T47D (cell line): ENCODE measurements at regions not wholly inside any gene's neighbourhood (a gene's known extent, or its start where the extent isn't known, plus 50 kb on each side); places are given as distances from the start of the nearest gene placed in this dataset.
"Not testable (repeated sequence)": the region's sequence is repeated elsewhere in the genome, so short reads cannot be mapped to it uniquely, and the experiment has no call there.

Source experiments
- DNase-seq, 2 experiments: peaks; one replicate each; pipeline versions ENCODE4 v3.0.0 to v3.0.0-alpha.2; 2011 to 2012; ENCODE audit warnings: low read depth in 1 of 2, low spot score in 1 of 2
- JUND ChIP-seq: IDR thresholded peaks from 2 replicates; pipeline ENCODE4 v1.6.1; 2012; ENCODE audit warnings: low read depth
- in situ Hi-C: cut with HindIII; loops from 2 replicates; pipeline ENCODE4 v1.10.0; 2016; ENCODE audit warnings: low sequenced_read_pairs, low pct_unique_long_range_greater_than_20kb

GRCh38 chr11:29645373-29645772 is 371.5 kb downstream of the KCNA4 start:
- TF ChIP-seq JUND, result no peak
- in situ Hi-C loops, result no loop called here
- DNase-seq, result no peak

- in situ Hi-C loops, result no loop called here
- no peak for TF ChIP-seq JUND
- no peak for DNase-seq
These were observed 375.6 kb downstream of the KCNA4 start for GRCh38 chr11:29641201-29641600.

DNA sequence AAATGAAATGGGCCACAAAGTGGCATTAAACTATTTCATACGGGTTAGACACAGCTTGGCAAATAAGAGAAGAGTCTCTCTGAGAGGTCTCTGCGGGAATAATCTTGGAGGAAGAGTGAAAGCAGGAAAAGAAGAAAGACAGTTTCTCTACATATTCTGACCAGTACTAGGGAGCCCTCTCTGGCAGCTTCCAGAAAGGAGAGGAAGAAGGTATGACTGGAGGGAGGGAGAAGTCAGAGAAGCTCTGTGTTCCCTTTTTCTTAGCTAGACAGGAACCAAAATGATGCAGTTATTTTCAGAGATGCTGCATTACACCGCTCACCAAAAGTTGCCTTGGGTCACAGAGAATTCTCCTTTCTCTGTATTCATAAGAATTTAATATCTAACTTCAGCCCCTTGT is 382.1 kb downstream of the KCNA4 start:
- no peak for TF ChIP-seq JUND
- no peak for DNase-seq
- in situ Hi-C loops, result no loop called here

- DNase-seq, result no peak
- in situ Hi-C loops, result no loop called here
- no peak for TF ChIP-seq JUND
These were observed 382.6 kb downstream of the KCNA4 start for GRCh38 chr11:29634244-29634643.

GRCh38 chr11:29629286-29629685 is 387.5 kb downstream of the KCNA4 start:
- in situ Hi-C loops, result no loop called here
- DNase-seq, result no peak
- TF ChIP-seq JUND, result no peak

- DNase-seq, result no peak
- no peak for TF ChIP-seq JUND
- in situ Hi-C loops, result no loop called here
These were observed 388.2 kb downstream of the KCNA4 start for GRCh38 chr11:29628609-29629008.

DNA sequence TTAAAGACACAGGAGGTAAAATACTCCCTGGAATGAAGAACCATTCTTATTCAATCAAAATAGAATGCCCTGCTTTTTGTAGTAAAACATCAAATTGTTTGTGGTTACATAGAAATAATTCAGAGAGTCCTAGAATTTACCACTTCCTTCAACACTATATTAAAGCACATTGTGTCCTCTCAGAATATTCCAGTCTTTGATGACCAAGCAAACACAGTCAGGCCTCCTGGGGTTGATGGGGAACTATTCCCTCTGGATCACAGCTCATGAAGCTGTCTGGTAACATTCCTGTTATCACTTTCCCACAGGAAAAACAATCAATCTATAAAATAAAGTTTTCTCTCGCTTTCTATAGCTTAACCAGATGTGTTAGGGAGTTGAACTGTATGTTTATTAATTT is 389.3 kb downstream of the KCNA4 start:
- no peak for DNase-seq
- in situ Hi-C loops, result no loop called here
- TF ChIP-seq JUND, result no peak

GRCh38 chr11:29623144-29623722 is 393.6 kb downstream of the KCNA4 start:
- no peak for DNase-seq
- TF ChIP-seq JUND, result no peak
- in situ Hi-C loops, result no loop called here

DNA sequence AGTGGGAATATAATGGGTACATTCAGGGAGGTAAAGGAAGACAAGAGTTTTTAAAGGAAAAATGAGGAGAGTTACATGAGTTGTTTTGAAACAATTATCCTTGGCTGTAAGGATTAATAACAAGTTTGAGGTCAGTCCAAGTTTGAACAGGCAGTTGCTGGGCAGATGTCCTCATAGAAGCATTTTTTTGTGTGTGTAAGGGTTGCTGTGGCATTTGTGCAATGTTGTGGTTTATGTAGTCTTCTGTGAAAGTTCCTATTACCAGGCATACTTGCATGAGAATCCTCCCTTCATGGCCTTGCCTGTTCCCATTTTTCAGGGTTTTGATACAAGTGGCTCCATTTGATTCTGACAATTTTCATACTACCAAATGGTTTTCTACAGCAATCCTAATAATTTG is 400.2 kb downstream of the KCNA4 start:
- in situ Hi-C loops, result no loop called here
- no peak for TF ChIP-seq JUND
- DNase-seq, result no peak

- DNase-seq, result no peak
- no peak for TF ChIP-seq JUND
- in situ Hi-C loops, result no loop called here
These were observed 404.4 kb downstream of the KCNA4 start for GRCh38 chr11:29612423-29612822.

DNA sequence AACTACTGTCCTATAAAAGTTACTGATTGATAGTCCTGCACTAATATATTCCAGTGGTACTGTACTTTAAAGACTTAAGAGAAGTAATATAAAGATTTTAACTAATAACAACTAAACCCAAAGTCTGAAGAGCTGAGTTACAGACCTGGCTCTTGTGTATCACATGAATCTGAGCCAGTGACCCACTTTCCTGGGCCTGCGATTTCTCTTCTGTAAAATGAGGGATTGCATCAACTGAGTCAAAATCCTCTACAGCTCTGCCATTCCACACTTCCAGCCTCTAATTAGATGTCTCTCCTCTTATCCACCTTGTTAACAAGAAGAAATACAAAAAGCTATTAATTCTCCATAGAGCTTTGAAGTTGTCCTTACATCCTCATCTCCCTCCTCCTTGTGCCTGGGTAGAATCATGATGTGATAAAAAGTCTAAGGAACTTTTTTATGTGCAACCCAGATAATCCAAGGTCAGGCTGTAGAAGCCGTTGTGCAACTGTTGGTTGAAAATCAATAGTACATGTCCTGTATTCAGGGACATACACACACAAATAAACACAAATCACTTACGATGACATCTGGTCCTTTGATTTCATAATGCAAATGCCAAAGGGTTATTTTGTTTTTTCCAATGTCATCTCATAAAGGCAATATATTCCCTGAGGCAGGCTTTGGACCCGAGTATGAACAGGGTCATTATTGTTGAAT is 410.3 kb downstream of the KCNA4 start:
- no peak for DNase-seq
- in situ Hi-C loops, result no loop called here
- no peak for TF ChIP-seq JUND

GRCh38 chr11:29600151-29600575 is 416.7 kb downstream of the KCNA4 start:
- in situ Hi-C loops, DNase-seq: not testable (repeated sequence)

GRCh38 chr11:29584342-29584741 is 432.5 kb downstream of the KCNA4 start:
- DNase-seq, result no peak
- in situ Hi-C loops, result no loop called here

GRCh38 chr11:29578806-29579205 is 438.0 kb downstream of the KCNA4 start:
- no peak for TF ChIP-seq JUND
- DNase-seq, result no peak
- in situ Hi-C loops, result no loop called here

More at GRCh38 chr11:29584342-29584741, 432.5 kb downstream of the KCNA4 start:
- TF ChIP-seq JUND, result no peak
